Osteocyte (in vitro differentiated cells): ENCODE measurements at regions not wholly inside any gene's neighbourhood (a gene's known extent, or its start where the extent isn't known, plus 50 kb on each side); places are given as distances from the start of the nearest gene placed in this dataset.

Source experiments
- DNase-seq: peaks from one replicate; pipeline ENCODE4 v3.0.0; 2021; ENCODE audit warnings: mixed read lengths; ENCODE audit not compliant: unreplicated experiment; ENCODE audit errors: extremely low spot score
- H3K27ac Mint-ChIP-seq: one replicate; pipeline ENCODE4 v1.8.0; 2021; ENCODE audit warnings: mild to moderate bottlenecking, mixed read lengths; ENCODE audit not compliant: unreplicated experiment
- H3K27me3 Mint-ChIP-seq: one replicate; pipeline ENCODE4 v1.8.0; 2021; ENCODE audit warnings: mixed read lengths; ENCODE audit not compliant: unreplicated experiment
- H3K36me3 Mint-ChIP-seq: one replicate; pipeline ENCODE4 v1.8.0; 2021; ENCODE audit warnings: mixed read lengths; ENCODE audit not compliant: unreplicated experiment
- H3K4me1 Mint-ChIP-seq: one replicate; pipeline ENCODE4 v1.8.0; 2021; ENCODE audit warnings: mixed read lengths; ENCODE audit not compliant: unreplicated experiment
- H3K4me3 Mint-ChIP-seq: one replicate; pipeline ENCODE4 v1.8.0; 2021; ENCODE audit warnings: mild to moderate bottlenecking, moderate library complexity, mixed read lengths; ENCODE audit not compliant: unreplicated experiment
- H3K9me3 Mint-ChIP-seq: one replicate; pipeline ENCODE4 v1.8.0; 2021; ENCODE audit warnings: mixed read lengths; ENCODE audit not compliant: unreplicated experiment
- TF ChIP-seq, protein P1 (sequence below): fragments of 200-600 bp; sonication (generic); IDR thresholded peaks from 2 replicates; pipeline ENCODE4 v1.5.0; 2021; ENCODE audit warnings: antibody characterized with exemption, mild to moderate bottlenecking, moderate library complexity

DNA sequence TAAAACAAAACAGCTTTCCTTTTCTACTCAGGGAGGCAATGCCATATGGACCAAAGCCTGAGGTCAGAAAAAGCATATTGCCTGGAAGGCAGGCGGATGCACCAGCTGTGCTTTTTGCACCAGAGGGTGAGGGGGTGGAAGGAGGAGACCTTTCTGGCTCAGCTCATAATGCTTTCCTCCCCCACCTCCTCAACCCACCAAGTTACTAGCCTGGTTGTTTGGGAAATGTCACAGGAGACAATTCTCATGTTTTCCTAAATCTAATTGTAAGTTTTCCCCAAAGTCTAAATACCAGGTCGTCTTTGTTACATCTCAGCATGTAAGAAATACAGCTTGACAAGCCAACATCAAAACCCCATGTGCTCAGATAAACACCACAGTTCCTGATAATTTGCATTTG lies 72.6 kb upstream of the DMRTA1 start:
- no peak overlapping the region for H3K27ac Mint-ChIP-seq

GRCh38 chr9:22379272-22379671 lies 67.4 kb upstream of the DMRTA1 start:
- H3K4me3 Mint-ChIP-seq: no peak overlapping the region
- H3K4me1 Mint-ChIP-seq: no peaks in the 10 kb centered on the region
- peaks cover 6% of the 10 kb centered on the region for H3K27me3 Mint-ChIP-seq
- no peaks in the 10 kb centered on the region for H3K9me3 Mint-ChIP-seq
- TF ChIP-seq, protein P1, sequence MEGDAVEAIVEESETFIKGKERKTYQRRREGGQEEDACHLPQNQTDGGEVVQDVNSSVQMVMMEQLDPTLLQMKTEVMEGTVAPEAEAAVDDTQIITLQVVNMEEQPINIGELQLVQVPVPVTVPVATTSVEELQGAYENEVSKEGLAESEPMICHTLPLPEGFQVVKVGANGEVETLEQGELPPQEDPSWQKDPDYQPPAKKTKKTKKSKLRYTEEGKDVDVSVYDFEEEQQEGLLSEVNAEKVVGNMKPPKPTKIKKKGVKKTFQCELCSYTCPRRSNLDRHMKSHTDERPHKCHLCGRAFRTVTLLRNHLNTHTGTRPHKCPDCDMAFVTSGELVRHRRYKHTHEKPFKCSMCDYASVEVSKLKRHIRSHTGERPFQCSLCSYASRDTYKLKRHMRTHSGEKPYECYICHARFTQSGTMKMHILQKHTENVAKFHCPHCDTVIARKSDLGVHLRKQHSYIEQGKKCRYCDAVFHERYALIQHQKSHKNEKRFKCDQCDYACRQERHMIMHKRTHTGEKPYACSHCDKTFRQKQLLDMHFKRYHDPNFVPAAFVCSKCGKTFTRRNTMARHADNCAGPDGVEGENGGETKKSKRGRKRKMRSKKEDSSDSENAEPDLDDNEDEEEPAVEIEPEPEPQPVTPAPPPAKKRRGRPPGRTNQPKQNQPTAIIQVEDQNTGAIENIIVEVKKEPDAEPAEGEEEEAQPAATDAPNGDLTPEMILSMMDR: no peak
- H3K36me3 Mint-ChIP-seq: no peaks in the 10 kb centered on the region
- no peak overlapping the region for H3K27ac Mint-ChIP-seq
- DNase-seq: no peak

More for the DNA sequence above, 72.6 kb upstream of the DMRTA1 start:
- Mint-ChIP-seq H3K9me3 (peaks cover 5% of the 10 kb centered on the region), H3K27me3 (peaks cover 8% of the 10 kb centered on the region), H3K4me1 (no peaks in the 10 kb centered on the region), H3K36me3 (no peaks in the 10 kb centered on the region), H3K4me3 (no peak overlapping the region)
- no peak for DNase-seq
- TF ChIP-seq, protein P1: no peak

DNA sequence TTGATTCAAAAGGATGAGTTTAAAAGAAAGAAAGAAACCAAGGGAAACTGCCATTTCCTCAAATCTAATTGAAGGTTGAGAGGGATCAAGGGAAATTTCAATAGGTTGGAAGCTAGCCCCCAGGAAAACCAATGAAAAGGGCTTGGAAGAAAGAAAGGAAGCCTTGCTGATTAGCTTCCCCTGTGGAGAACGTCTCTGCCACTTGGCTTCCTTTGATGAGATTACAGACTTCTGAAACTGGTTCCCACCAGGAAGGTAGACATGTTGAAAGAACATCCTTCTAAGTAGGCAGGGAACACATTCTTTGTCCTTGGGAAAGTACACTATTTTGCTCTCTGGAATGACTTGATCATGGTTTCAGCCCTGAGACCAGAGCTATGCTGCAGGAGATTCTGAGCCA lies 65.5 kb upstream of the DMRTA1 start:
- Mint-ChIP-seq H3K4me1 (no peaks in the 10 kb centered on the region), H3K4me3 (no peak overlapping the region), H3K27ac (no peak overlapping the region), H3K27me3 (peaks cover 7% of the 10 kb centered on the region), H3K9me3 (no peaks in the 10 kb centered on the region), H3K36me3 (no peaks in the 10 kb centered on the region)
- TF ChIP-seq, protein P1: no peak
- no peak for DNase-seq

- no peak for DNase-seq
- H3K4me1 Mint-ChIP-seq: no peaks in the 10 kb centered on the region
- H3K9me3 Mint-ChIP-seq: no peaks in the 10 kb centered on the region
- peaks cover 11% of the 10 kb centered on the region for H3K27me3 Mint-ChIP-seq
- TF ChIP-seq, protein P1: no peak
- no peak overlapping the region for H3K4me3 Mint-ChIP-seq
- H3K36me3 Mint-ChIP-seq: no peaks in the 10 kb centered on the region
- no peak overlapping the region for H3K27ac Mint-ChIP-seq
These were observed 64.3 kb upstream of the DMRTA1 start for GRCh38 chr9:22382331-22382730.

GRCh38 chr9:22383718-22384117 lies 62.9 kb upstream of the DMRTA1 start:
- no peak overlapping the region for H3K27ac Mint-ChIP-seq
- TF ChIP-seq, protein P1: no peak
- H3K4me1 Mint-ChIP-seq: no peaks in the 10 kb centered on the region
- no peak for DNase-seq
- H3K4me3 Mint-ChIP-seq: no peak overlapping the region
- H3K27me3 Mint-ChIP-seq: peaks cover 13% of the 10 kb centered on the region
- no peaks in the 10 kb centered on the region for H3K36me3 Mint-ChIP-seq
- H3K9me3 Mint-ChIP-seq: no peaks in the 10 kb centered on the region
